ENCODE measurements at regions not wholly inside any gene's neighbourhood (a gene's known extent, or its start where the extent isn't known, plus 50 kb on each side); places are given as distances from the start of the nearest gene placed in this dataset.

DNA sequence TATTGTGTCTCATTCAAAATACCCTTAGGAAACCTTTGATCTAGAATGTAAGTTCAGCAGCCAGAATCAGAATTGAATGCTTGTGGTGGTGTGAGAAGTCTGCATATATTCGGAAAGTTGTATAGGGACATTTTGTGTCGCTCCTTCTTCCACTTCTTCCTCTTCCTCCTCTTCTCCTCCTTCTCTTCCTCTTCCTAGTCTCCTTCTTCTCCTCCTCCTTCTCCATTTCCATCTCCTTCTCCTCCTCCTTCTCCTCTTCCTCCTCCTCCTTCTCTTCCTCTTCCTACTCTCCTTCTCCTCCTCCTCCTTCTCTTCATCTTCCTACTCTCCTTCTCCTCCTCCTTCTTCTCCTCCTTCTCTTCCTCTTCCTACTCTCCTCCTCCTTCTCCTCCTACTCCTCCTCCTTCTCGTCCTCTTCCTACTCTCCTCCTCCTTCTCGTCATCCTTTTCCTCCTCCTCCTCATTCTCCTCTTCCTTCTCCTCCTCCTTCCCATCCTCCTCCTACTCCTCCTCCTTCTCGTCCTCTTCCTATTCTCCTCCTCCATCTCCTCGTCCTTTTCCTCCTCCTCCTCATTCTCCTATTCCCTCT lies 749.3 kb upstream of the GOLIM4 start:
- Histone ChIP-seq H3K4me2 (ENCODE audit: control insufficient read depth, extremely low read depth, insufficient read depth, low read depth, low read length) (no peak overlapping the region), H3K36me3 (ENCODE audit: control insufficient read depth in 2 of 2, extremely low read depth in 1 of 2, insufficient read depth in 2 of 2, low read length in 2 of 2) (no peaks in the 10 kb centered on the region), H4K20me1 (ENCODE audit: control insufficient read depth, extremely low read depth, insufficient read depth, low read length) (no peaks in the 10 kb centered on the region), H3K27ac (ENCODE audit: control insufficient read depth, insufficient read depth, low read length) (no peak overlapping the region), H3K4me3 (ENCODE audit: control insufficient read depth in 2 of 3, extremely low read depth in 1 of 3, insufficient read depth in 2 of 3, low read depth in 1 of 3, low read length in 3 of 3) (no peak overlapping the region), H3K9me3 (ENCODE audit: control insufficient read depth, low read depth, low read length) (no peaks in the 10 kb centered on the region), H3K9ac (ENCODE audit: control insufficient read depth, extremely low read depth, insufficient read depth, low read length) (no peak overlapping the region), H3K4me1 (ENCODE audit: control insufficient read depth, extremely low read depth, insufficient read depth, low read length) (no peaks in the 10 kb centered on the region), H3K9me1 (ENCODE audit: control insufficient read depth, extremely low read depth, insufficient read depth, low read length) (no peaks in the 10 kb centered on the region), H3K27me3 (ENCODE audit: control insufficient read depth, extremely low read depth, insufficient read depth, low read length) (peaks cover 3% of the 10 kb centered on the region), H2AFZ (ENCODE audit: control insufficient read depth, low read length) (no peak overlapping the region), H3K79me2 (ENCODE audit: control insufficient read depth, insufficient read depth, low read length) (no peaks in the 10 kb centered on the region)
- dilution Hi-C loops (cut with MboI; ENCODE audit: extremely low pct_ligation_motif_present, low sequenced_read_pairs) = no loop called here
- DNase-seq (ENCODE audit: low read depth, low spot score) (no peak), FAIRE-seq (no peak)
- TF ChIP-seq EZH2 (IDR thresholded peaks at IDR 0.05; ENCODE audit: low read length) = no peak
- no peak for TF ChIP-seq CTCF (optimal IDR thresholded peaks at IDR 0.05 in 1 of 3, IDR thresholded peaks at IDR 0.05 in 1 of 3, conservative IDR thresholded peaks at IDR 0.05 in 1 of 3; ENCODE audit: extremely low read depth in 1 of 3, insufficient read depth in 2 of 3, low read length in 3 of 3)

DNA sequence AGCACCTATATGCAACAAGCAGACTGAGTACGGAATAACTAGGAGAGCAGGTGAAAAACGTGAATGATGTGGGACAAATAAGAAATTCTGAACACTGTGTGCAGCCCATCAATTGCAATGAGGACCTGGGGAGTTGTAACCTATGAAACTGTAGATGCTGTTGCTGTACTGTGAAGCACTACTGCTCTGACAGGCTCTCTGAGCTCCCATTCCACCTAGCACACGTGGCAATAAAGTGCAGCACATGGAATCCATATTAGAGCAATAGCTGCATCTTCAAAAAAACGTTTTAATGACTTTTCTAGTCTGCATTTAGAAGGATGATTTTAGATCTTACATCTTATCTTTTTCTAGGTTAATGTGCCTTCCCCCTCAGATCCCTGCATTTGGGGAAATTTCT lies 748.7 kb upstream of the GOLIM4 start:
- Histone ChIP-seq H3K4me2 (ENCODE audit: control insufficient read depth, extremely low read depth, insufficient read depth, low read depth, low read length) (no peak overlapping the region), H3K27ac (ENCODE audit: control insufficient read depth, insufficient read depth, low read length) (no peak overlapping the region), H3K9me1 (ENCODE audit: control insufficient read depth, extremely low read depth, insufficient read depth, low read length) (no peaks in the 10 kb centered on the region), H2AFZ (ENCODE audit: control insufficient read depth, low read length) (no peak overlapping the region), H3K9ac (ENCODE audit: control insufficient read depth, extremely low read depth, insufficient read depth, low read length) (no peak overlapping the region), H4K20me1 (ENCODE audit: control insufficient read depth, extremely low read depth, insufficient read depth, low read length) (no peaks in the 10 kb centered on the region), H3K9me3 (ENCODE audit: control insufficient read depth, low read depth, low read length) (no peaks in the 10 kb centered on the region), H3K79me2 (ENCODE audit: control insufficient read depth, insufficient read depth, low read length) (no peaks in the 10 kb centered on the region), H3K4me3 (ENCODE audit: control insufficient read depth in 2 of 3, extremely low read depth in 1 of 3, insufficient read depth in 2 of 3, low read depth in 1 of 3, low read length in 3 of 3) (no peak overlapping the region), H3K4me1 (ENCODE audit: control insufficient read depth, extremely low read depth, insufficient read depth, low read length) (no peaks in the 10 kb centered on the region), H3K27me3 (ENCODE audit: control insufficient read depth, extremely low read depth, insufficient read depth, low read length) (peaks cover 3% of the 10 kb centered on the region), H3K36me3 (ENCODE audit: control insufficient read depth in 2 of 2, extremely low read depth in 1 of 2, insufficient read depth in 2 of 2, low read length in 2 of 2) (no peaks in the 10 kb centered on the region)
- dilution Hi-C loops (cut with MboI; ENCODE audit: extremely low pct_ligation_motif_present, low sequenced_read_pairs) = no loop called here
- DNase-seq (ENCODE audit: low read depth, low spot score) (no peak), FAIRE-seq (no peak)
- TF ChIP-seq CTCF (optimal IDR thresholded peaks at IDR 0.05 in 1 of 3, IDR thresholded peaks at IDR 0.05 in 1 of 3, conservative IDR thresholded peaks at IDR 0.05 in 1 of 3; ENCODE audit: extremely low read depth in 1 of 3, insufficient read depth in 2 of 3, low read length in 3 of 3) (no peak), EZH2 (IDR thresholded peaks at IDR 0.05; ENCODE audit: low read length) (no peak)

Data from keratinocyte (primary cell).